ENCODE measurements at regions not wholly inside any gene's neighbourhood (a gene's known extent, or its start where the extent isn't known, plus 50 kb on each side); places are given as distances from the start of the nearest gene placed in this dataset.

GRCh38 chr20:34172926-34173325 lies 60.9 kb upstream of the EIF2S2 start:
- TF ChIP-seq CTCF (IDR thresholded peaks at IDR 0.05; ENCODE audit: low read depth, low read length, poor library complexity, severe bottlenecking): no peak
- no peak for TF ChIP-seq EZH2phosphoT487 (IDR thresholded peaks at IDR 0.05; ENCODE audit: borderline replicate concordance, low read length)

All from DOHH2 (cell line).